Stimulated activated CD8-positive, alpha-beta memory T cell treated with anti-CD3 and anti-CD28 coated beads, Interleukin-4, amount 100 ng/mL, for 4 hours (primary cell): ENCODE measurements at regions not wholly inside any gene's neighbourhood (a gene's known extent, or its start where the extent isn't known, plus 50 kb on each side); places are given as distances from the start of the nearest gene placed in this dataset.

Source experiments
- DNase-seq, 2 donors: peaks; one replicate each; pipeline ENCODE4 v3.0.0-alpha.2; 2020; ENCODE audit warnings: low read depth in 2 of 2, low spot score in 1 of 2

DNA sequence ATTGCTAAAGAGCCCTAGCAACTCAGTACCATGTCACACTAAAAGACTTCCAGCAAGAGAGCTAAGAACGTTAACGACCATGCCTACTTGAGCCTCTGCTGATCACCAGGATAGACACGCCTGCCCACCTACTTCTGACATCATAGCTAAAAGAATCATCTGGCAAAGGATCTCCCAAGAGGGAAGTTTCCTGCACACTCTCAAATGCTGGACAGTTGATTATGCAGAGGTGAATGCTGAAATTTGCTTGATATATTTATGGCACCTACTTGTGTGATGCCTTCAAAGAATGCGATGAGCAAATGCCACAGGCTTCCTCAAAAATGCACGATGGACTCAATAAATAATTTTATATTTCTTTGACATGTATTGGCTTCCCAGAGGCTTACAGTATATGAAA is 113.6 kb downstream of the GALC start:
- DNase-seq, result no peak

DNA sequence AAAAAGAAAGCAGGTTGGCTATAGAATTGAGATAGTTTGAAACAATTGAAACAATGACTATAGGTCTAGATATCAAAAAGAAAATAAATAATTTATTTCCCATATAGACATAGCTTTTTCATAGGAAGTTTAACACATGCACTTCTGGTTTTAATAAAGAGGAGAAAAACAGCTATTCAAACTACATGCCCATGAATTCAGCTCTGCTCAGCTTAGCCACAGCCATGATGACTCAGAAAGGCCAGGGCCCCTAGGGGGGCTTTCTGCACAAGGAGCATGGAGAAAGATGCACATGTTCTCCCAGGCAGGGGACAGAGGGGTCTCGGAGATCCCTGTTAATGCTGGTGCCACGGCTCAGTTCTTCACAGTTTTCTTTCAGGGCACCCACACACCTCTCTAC is 114.0 kb downstream of the GALC start:
- no peak for DNase-seq

DNA sequence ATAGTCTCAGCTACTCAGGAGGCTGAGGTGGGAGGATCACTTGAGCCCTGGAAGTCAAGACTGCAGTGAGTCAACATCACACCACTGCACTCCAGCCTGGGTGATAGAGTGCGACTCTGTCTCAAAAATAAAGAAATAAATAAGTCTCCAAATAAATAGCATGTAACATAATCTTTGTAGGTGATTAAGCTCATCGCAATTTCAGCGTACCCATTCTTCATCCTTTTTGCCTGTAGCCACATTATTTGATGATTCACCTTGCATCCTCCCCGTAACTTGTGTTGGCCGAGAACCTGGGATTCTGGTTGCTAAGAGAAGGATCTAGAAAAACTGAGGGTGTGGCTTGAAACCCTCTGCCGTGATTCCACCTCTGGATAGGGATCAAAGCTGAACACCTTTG is 115.1 kb downstream of the GALC start:
- DNase-seq, result no peak

DNA sequence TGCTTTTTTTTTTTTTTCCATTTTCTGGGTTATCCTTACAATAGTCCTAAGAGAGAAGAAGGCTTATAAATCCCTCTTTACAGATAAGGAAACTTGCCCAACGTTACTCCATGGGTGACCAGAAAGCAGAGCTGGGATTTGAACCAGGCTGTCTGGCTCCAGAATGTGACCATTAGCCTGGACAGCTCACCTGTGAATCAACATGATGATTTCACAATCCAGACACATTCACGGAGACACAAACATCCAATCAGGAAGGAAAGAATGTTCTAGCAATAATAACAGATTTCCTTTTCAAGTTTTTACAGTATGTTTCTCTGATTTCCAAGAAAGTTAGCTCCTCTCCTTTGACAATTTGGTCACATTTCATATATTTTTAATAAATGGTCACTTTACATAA is 118.3 kb downstream of the GALC start:
- DNase-seq, result no peak

DNA sequence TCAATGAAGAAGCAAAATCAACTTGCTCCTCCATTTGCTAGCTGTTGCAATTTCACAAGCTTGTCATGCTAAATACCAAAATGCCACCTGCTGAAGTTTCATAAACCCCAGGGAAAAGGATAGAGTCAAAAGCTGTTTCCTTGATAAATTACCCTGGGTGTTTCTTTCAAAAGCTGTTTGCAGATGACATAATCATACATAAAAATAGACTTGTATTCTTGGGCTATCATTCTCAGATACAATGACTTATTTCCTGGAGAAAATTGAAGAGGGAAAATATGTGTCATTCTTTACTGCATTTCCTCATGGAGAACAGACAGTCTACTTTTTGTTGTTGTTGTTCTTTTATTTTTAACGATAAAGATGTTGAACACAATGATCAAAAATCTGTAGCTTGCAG is 119.2 kb downstream of the GALC start:
- DNase-seq, result no peak

DNA sequence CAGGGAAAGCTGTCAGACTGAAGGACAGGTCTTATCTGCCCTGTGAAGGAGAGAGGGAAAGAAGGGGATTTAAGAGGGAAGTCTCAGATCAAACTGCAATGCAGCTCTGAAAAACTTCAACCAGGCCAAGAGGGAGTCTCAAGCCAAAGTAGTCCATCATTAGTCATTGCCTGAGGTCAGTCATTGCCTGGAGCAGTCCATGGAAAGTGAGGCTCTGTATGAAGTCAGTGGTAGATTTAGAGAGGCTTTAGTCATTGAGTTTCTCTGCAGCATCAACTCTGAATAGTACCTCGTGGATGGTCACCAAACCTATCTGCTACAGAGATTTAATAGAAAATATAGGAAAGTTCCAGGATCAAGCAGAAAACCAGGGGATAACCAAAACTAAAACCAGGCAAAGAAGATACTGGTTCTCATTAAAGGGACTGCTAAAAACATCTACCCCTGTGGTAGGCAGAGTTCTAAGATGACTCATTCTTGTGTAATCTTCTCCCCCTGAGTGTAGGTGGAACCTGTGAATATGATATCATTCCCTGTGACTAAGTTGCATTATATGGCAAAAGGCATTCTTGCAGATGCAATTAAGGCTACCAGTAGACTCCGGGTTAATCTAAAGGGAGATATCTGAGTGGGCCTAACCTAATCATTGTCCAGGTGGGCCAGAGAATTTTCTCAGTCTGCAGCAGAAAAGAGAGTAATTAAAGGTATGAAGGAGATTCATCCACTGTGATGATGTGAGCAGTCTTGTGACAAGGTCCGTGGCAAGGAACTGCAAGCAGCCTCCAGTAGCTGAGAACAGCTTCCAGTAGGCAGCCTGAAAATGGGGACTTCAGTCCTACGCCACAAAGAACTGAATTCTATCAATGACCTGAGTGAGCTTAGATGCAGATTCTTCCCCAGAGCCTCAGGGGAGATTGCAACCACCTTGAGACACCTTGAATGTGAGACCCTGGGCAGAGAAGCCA is 123.1 kb downstream of the GALC start:
- DNase-seq, result no peak

DNA sequence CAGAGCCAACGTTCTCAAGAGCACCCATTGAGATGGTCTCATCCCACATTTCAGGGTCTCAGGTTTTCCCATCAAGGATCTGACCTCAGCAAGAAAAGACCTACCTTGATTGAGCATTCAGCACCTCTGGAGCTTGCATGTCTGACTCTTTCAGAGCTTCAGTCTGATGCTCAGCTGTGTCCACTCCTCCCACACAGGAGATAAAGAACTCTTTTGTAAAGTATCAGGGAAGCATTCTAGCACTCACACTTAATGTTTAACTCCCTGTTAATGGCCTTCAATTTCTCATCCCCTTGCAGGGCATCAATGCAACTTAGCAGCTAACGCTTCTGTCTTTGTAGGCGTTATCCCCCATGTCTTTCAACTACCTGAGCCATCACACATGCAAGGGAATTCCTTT is 124.1 kb downstream of the GALC start:
- no peak for DNase-seq

DNA sequence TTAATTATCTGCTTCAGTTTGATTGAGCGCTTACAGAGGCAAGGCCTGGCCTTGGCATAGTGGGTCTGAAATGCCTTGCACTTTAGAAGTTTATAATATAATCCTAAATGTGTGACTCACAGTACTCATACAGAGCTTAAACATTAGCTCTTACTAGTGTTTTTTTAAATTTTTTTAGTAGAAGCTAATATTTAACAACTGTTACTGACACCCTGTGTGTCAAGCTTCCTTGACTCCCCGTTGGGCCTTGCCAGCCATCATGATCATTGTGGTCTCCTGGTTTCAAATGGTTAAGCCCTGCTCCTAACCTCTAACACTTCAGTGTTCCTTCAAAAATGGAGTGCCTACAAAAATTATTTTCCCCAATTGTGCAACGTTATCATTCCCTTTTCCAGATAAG is 126.9 kb downstream of the GALC start:
- DNase-seq, result no peak

DNA sequence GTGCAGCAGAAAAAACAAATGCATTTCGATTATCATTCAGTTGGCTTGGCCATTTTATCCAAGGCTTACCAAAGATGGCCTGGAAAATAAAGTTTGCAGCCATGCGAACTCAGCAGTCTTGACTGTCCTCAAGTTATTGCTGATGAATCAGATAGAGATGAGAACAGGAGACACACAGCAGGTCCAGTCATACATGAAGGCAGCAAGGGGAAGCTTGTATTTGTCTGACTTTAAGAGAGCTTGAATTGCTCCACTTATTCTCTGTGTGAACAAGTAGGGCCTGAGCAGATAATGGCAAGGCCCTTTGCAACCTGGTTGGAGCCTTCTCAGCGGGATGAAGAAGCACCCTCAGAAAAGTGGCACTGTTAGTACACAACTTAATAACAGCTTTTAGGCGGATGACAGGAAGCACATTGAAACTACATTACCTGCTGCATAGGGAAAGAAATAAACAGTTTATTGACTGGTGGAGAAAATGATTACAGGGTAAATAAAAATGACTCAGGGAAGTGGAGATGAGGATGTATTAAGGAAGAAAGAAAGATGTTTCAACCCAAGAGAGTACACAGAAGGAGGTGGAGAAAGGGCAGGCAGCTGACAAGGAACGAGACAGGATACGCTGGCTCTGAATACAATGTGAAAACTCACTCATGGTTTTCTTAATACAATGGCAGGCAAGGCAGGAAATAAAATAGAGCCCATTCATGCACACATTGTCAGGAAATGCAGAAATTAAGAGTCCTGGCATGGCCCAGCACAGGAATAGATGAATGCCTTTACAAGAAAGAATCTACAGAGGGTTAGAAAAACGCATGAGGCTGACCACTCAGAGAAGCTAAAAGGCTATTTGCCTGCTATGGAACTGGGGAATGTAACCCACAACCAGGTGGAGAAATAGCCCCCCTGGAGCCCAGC is 128.4 kb downstream of the GALC start:
- no peak for DNase-seq

DNA sequence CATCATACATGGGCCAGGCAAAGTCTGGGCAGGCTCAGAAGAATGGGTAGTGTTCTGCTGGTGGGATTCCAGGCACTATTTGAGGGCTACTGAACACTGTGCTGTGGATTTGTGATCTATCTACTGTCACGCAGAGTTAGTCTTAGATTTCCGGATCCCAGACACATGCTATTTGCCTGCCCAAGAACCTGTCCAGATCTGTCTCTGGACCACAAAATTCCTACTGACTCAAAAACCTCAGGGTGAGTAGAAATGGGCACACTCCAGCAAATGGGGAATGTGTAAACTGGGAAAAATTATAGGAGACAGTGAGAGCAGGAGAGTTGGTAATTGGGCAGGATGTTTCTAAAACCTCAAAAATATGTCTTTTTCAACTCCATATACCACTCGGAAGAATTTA is 129.9 kb downstream of the GALC start:
- DNase-seq, result no peak

DNA sequence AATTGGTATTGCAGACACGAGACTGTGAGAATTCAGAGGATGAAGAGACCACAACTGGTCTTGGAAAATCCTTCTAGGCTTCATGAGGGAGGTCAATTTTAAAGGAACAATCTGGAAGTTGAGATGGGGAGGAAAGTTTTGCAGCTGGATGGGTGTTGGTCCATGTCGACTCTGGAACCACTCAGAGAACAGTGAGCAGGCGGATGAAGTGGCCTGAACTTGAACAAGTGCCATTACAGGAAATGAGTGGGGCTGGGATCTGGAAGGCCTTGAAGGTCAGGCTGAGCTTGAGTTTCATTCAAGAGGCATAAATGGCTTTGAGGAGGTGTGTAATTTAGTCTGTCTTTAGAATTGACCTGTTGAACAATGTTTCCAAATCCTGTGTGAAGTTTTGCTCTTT is 140.9 kb downstream of the GALC start:
- no peak for DNase-seq

DNA sequence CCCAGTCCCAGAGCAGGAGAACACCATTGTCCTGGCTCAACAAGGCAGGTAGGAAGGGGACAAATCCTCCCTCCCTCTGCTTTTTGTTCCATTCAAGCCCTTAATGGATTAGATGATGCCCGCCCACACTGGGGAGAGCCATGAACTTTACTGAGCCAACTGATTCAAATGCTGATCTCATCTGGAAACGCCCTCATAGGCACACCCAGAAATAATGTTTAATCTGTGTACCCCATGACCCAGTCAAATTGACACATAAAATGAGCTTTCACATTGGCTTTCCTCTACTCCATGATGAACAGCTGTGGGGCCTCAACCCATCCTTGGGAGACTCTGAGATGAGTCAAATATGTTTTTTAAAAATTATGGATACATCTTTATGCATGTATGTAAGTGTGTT is 141.8 kb downstream of the GALC start:
- DNase-seq, result no peak

DNA sequence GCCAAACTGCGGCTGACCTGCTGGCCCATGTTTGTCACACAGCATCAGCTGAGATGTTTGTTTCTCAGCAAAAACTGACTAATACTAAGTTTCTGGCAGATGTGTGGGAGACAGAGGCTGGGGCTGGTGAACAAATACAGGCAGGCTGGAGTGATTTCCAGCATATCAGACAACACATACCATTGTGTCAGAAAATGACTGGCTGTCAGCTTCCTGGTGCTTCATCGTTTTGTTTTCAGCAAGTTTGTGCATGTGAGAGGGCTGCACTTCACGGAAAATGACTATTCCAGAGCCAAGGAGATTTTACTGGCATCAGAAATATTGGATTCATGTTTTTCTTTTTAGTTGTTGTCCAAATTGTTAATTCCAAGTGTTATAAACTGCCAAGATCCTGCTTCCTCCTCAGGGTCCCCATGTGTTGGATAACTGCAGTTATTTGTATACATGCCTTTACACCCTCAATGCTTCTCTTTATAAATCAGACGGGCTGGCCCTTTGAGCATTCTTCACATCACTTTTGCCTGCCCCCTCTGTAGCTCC is 145.7 kb downstream of the GALC start:
- DNase-seq, result no peak

DNA sequence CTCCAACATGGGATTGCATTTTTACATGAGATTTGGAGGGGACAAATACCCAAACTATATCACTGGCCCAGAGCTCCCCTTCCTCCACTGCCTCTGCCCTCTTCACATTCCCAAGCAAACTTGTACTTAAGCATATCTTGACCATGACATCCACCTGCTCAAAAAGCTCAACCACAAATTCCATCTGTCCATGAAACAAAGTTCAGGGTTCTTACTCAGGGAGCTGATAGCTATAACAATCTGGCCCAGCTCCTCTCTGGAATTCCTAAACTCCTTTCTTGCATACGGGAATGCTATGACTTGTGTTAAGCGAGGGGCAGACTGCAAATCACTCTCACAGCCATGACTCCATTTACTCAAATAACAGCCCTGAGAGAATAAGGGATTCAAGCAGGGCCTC is 152.1 kb downstream of the GALC start:
- DNase-seq, result no peak

DNA sequence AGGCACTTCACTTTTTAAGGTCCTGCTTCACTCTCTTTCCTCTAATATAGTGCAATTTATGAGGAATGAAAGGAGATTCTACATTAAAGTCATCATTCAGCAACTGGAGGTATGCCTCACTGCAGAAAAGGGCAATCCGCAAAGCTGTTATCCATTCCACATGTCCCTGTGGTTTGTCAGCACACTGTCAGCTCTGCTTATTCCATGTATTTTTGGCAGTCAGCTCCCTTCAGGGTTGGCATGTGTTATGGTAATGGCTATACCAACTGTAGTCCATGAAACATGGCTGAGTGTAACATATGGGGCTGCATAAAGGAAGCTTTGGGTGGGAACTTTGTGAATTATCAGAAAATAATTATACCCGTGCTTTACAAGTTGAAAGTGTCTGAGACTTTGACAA is 154.1 kb downstream of the GALC start:
- no peak for DNase-seq

DNA sequence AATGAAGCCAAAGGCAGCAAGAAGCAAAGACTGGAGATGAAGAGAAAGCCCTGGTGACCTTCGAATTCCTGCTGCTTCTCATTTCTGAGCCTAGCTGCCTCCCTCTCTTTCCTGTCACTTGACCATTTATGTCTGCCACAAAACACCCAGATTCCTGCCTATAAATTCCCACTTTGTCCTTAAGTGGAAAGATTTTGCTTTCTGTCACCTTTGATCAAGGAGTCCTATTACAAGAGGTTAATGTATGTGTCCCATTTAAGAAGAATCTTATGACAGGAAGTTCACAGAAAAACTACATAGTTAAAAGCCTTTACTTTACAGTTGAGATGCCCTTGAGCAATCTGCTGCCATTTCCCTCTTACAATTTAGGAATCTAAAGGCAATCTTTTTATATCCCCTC is 155.7 kb downstream of the GALC start:
- DNase-seq, result no peak

DNA sequence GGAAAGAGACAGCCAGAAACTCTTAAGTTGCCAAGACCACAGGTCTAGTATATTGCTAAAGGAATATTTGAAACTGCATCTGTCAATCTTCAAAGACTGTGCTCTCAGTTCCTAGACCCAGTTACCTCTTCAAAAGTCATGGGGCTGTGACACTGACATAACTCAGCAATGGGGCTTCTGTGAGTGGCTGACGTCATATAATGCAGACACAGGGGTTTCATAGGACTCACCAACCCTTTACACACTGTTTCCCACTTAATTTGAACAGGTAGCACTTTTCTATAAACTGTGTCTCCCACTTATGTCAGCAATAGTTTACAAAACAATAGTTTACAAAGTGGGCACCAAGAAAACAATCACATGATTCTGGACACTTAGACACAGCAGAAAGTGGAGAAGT is 158.4 kb downstream of the GALC start:
- DNase-seq, result no peak

DNA sequence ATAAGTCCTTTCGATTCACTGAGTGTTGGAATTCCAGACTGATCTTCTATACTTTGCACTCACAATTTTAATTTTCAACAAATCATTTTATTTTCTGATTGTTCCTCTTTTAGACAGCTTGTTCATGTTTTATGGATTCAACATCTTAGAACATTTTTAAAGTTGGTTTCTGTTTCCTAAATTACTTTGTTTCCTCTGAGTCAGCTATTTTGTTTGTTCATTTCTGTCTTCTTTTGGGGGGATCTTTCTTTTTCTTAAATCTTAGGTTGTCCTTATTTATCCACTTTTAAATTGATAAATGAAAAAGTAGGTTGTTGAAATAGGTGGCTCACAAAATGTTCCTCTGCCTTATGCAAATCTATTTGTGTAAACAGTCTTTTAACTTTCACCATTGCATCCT is 160.0 kb downstream of the GALC start:
- no peak for DNase-seq

DNA sequence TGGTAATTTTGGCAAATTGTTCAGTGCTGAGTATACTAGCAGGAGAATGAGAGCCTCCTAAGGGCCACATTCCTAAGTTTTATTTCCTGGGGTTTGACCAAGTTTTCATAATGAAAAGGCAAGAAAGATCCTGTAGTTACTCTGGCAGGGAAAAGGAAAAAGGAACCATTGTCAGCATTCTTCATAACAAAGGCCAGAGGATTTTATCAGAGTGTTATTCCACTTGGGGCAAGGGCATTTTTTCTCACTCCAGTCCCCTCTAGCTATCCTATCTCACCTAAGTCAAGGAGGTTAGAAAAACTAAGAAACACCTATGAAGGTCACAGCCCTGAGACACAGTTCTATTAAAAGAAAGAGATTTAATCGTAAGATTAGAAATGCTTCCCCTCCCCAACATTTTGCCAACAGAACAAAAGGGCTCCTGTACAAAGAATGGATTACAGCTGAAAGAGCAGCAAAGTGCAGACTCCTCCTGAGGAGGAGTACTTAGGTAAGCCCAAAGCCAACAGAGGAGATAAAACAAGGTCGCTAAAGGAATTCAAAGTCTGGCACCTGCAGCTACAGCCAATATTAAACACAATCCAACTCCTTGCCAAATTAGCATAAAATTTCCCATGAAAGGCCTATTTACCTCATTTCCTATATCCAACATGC is 162.4 kb downstream of the GALC start:
- no peak for DNase-seq

DNA sequence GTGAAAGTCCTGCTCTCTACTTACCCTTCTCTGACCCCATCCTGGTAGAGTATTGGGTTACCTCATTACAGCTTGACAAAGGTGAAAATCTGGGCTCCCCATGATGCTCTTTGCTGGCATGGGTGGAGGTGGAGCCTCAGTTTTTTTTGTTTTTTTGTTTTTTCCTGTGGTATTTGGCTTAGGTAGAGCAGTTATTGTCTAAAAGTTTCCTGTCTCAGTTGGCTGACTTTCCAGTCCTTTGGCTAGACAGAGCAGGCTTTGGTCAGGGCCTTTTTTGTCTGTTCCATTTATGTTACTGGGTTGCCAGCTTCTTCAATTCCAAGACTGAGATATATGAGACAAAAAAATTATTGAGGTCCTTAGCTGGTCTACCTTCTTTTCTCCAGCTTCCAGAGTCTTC is 163.4 kb downstream of the GALC start:
- no peak for DNase-seq

DNA sequence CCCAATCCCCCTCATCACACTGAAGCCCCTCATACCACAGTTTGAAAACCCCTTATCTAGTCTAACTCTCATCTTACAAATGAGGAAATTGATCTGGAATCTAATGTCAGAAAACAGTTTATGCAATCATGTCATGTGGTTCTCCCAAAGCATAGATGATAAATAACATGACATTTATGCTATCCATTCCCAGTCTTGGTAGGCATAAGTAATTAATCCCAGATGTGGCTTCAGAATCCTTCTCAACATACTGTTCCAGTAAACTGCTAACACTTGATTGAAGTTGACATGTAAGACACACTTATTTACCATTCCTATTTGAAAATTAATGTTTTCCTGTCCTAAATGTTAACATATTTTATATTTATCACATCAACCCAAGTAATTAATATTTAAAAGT is 168.7 kb downstream of the GALC start:
- DNase-seq, result no peak
